GM06990 (cell line): ENCODE measurements at regions not wholly inside any gene's neighbourhood (a gene's known extent, or its start where the extent isn't known, plus 50 kb on each side); places are given as distances from the start of the nearest gene placed in this dataset.
A peak's percentile ranks its signal among the peaks of the same experiment; 100 is the strongest.

Experiments used
- DNase-seq: peaks from one replicate; pipeline ENCODE4 v3.0.0-alpha.2; 2011; ENCODE audit not compliant: insufficient read length; ENCODE audit errors: extremely low read depth
- H3K27me3 ChIP-seq: replicated peaks from 2 replicates; pipeline ENCODE4 v1.6.0; 2011; ENCODE audit warnings: low read length; ENCODE audit not compliant: control insufficient read depth, insufficient read depth
- H3K36me3 ChIP-seq: 2 replicates; pipeline ENCODE4 v1.5.1; 2011; ENCODE audit warnings: low read length; ENCODE audit not compliant: control insufficient read depth, insufficient read depth
- H3K4me3 ChIP-seq: replicated peaks from 2 replicates; pipeline ENCODE4 v1.5.1; 2011; ENCODE audit warnings: low read depth, mild to moderate bottlenecking, control low read depth, low read length
- CTCF ChIP-seq: IDR thresholded peaks from 2 replicates; pipeline ENCODE4 v1.5.1; 2011; ENCODE audit warnings: low read length, control low read depth, mild to moderate bottlenecking, inconsistent platforms; ENCODE audit not compliant: insufficient read depth, poor library complexity, severe bottlenecking

- H3K36me3 ChIP-seq, result no peaks in the 10 kb centered on the region
- H3K27me3 ChIP-seq, result no peaks in the 10 kb centered on the region; the same call in 1 of the 2 replicates
- no peak for DNase-seq
- TF ChIP-seq CTCF, result no peak
- H3K4me3 ChIP-seq, result no peak overlapping the region
Measured at GRCh38 chr11:20277014-20277413, 86.5 kb upstream of the HTATIP2 start.

GRCh38 chr11:20275987-20276965, 87.2 kb upstream of the HTATIP2 start:
- DNase-seq, result peak; percentile 25
- H3K4me3 ChIP-seq, result no peak overlapping the region
- peak; percentile 1 for TF ChIP-seq CTCF
- no peaks in the 10 kb centered on the region; the same call in 1 of the 2 replicates for H3K27me3 ChIP-seq
- no peaks in the 10 kb centered on the region for H3K36me3 ChIP-seq

- no peak for TF ChIP-seq CTCF
- Histone ChIP-seq H3K36me3 (no peaks in the 10 kb centered on the region), H3K4me3 (no peak overlapping the region), H3K27me3 (no peaks in the 10 kb centered on the region)
- peak; percentile 24 for DNase-seq
Measured at GRCh38 chr11:20274031-20274430, 89.5 kb upstream of the HTATIP2 start.

- DNase-seq, result no peak
- Histone ChIP-seq H3K27me3 (no peaks in the 10 kb centered on the region; the same call in 1 of the 2 replicates), H3K36me3 (no peaks in the 10 kb centered on the region), H3K4me3 (no peak overlapping the region)
- no peak for TF ChIP-seq CTCF
Measured at GRCh38 chr11:20261526-20261925, 101.3 kb upstream of the DBX1 start.

GRCh38 chr11:20260307-20260706, 100.0 kb upstream of the DBX1 start:
- Histone ChIP-seq H3K27me3 (no peaks in the 10 kb centered on the region; the same call in 1 of the 2 replicates), H3K36me3 (no peaks in the 10 kb centered on the region), H3K4me3 (no peak overlapping the region)
- no peak for DNase-seq
- TF ChIP-seq CTCF, result no peak
